ENCODE measurements at regions not wholly inside any gene's neighbourhood (a gene's known extent, or its start where the extent isn't known, plus 50 kb on each side); places are given as distances from the start of the nearest gene placed in this dataset.
"Not testable (repeated sequence)": the region's sequence is repeated elsewhere in the genome, so short reads cannot be mapped to it uniquely, and the experiment has no call there.

DNA sequence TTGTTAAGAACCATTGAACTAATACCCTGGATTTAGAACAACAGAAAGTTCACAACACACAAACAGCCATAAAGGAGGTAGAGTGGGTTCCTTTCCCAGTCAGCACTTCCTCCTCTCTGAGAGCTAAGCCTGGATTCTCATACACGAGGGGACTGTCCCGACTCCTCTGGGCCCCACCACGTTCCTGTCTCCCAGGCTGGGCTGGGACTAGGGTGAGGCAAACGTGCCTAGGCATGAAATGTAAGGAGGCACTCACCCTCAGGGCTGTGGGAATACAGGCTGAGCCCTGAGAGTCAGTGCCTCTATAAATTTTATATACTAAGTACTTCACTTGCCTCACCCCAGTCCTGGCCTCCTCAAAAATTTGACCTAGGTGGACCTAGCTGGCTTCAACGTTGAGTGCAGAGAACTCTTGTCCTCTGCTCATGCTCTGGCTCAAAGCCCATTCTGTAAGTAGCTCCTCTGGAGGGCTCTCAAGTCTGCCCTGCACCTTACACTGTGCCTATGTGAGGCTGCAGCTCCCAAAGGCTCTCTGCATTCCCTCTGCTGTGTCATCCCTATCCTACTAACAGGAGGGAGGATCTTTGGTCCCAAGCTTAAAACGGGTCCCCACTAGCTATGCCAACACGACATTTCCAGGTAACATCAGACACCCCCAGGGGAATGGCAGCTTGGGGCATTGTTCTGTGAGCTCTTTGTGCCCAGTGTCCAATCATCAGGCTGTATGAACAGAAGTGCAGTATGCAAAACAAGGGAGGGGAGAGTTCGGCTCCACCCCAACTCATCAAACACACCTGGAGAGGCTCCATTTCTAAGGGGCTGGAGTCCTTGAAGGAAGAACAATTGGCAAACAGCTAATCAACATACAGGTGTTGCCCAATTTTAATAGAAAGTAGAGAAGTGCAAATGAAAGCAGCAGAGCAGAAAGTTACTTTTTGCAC, 233.2 kb downstream of the RPLP1 start:
- no peak for DNase-seq

DNA sequence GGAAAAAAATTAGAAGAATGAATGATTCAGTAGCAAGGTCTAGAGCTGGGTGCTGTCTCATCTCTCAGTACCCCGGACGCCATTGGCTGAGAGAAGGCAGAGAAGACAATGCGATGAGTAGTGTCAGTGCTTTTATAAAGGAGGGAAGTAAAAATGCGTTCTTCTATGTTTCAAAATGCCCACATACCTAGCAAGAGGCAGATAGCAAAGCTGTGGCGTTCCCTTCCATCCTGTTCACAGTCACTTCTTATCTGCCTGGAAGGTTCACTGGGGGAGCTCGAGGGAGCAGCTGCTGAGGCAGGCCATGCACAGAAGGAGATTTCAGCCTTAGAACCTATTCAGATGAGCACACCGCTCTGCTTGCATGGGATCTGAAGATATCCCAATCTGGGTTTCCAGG, 234.0 kb downstream of the RPLP1 start:
- DNase-seq, result no peak

DNA sequence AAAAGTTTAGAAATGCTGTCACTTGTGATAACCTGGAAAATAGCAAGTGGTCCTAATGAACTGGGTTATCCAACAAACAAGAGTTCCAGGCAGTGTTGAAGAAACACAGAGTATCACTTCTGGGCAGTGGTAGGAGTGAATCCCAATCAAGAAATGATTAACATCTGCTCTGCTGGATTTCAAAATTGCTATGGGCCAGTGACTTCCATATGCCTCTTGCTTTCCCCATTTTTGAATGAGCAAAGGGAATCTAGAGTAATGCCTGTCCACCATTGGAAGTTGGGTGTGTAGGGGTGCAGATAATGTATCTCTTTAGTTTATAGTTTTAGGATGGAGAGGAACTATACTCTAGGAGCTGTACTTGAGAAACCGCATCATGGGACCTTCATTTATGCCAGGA, 236.5 kb downstream of the RPLP1 start:
- DNase-seq, result no peak

DNA sequence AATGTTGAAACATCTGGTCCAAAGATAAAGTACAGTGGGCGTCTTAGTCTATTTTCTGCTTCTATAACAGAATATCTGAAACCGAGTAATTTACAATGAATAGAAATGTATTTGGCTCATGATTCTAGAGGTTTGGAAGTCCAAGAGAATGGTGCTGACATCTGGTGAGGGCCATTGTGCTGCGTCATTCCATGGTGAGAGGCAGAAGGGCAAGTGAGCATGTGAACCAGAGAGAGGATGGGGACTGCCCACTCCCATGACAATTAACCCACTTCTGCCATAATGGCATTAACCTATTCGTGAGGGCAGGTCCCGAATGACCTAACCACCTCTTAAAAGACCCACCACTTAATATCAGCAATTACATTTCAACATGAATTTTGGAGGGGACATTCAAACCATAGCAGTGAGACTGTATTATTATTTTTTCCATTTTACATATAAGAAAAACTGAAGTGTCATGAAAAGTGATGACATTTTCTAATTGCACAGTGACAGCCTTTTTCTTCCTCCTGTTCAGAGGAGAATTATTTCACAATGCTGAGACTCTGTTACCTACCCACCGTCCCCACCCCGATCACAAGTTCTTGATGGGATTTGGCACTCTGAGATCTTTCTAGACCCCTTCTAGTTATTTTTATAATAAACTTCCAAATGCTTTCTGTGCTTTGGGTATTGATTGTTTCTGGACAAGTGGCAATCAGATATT, 238.8 kb downstream of the RPLP1 start:
- no peak for DNase-seq

DNA sequence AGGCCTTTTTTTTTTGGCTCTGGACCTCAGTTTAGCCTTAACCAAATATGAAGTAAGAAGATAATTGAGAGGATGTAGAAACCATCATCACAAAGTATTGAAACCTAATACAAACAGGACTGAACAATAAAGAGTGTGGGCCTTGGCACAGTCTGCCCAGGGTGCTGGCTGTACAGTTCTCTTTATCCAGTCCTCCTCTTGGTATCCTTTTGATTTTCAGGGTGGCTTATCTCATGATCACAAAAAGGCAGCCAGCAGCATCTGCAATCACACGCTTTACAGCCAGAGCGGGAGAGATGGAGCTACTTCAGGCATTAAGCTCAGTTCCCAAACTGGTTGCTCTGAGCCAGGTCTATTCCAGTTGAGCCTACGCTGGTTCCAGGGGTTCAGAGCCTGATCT, 239.7 kb downstream of the RPLP1 start:
- no peak for DNase-seq

DNA sequence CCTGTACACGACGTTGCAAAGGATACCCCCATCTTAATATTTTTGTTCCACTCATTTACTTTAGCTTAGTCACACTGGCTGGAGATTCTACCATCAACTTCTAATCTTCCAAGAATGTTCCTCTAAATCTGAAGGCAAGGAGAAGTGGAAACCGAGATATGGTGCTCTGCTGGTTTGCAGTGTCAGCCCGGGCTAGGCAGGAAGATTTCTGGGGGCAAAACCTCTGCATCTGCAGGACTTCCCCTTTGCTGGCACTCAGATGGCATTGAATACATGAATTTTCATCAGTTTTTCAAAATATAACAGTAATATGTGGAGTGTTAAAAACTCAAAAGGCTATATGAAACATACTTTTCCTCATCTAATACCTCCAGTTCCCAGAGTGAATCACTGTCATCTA, 240.4 kb downstream of the RPLP1 start:
- DNase-seq, result no peak

DNA sequence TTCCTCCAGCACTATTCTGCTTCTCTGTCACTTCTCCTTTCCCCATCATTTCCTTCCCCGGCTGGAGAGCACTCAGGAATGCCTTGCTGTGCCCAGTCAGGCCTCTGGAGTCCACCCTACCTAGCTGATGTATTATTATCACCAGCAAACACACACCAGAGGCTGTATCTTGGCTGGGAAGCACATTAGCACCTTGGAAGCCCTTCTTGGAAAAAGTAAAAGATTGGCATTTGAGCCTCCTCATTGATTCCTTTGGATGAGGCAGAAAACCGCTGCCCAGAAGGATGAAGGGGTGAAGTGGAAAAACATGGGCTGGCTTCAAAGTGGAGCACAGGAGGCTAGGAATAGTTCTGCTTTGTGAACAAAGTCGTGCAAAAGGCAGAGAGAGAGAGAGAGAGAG, 244.3 kb downstream of the RPLP1 start:
- no peak for DNase-seq

DNA sequence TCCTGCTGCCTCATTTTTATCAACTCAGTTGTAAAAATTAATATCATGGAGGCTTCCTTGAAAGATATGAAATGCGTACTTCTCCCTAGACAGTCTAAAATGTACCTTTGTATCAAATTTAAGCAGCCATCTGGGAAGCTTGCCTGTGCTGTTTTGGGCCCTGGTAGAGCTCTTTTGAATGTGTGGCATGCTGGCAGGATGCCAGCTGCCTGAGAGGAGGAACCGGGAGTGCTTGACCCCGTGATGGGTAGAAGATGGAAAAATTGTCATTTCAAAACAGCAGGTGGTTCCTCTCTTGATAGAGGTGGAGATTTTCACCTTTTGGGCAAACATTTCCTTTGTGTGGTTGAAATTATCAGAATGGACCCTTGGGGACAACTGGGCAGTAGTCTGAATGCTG, 245.3 kb downstream of the RPLP1 start:
- no peak for DNase-seq

DNA sequence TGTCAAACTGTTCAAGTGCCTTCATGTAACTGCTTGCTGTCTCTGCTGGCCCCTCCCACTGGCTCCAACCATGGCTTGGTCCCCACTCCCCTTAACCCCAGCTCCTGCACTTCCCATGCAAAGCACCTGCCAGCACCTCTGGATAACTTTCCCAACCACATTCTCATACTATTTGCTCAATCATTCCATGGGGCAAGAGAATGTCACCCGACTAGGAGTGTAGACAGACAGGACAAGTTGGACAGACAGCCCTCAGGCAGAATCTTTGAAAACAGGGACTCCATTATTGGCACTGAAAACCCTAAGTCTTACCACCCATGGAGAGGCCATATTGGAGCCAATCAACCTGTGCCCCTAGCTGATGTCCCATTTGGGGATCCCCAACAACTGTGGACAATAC, 246.5 kb downstream of the RPLP1 start:
- DNase-seq, result no peak

DNA sequence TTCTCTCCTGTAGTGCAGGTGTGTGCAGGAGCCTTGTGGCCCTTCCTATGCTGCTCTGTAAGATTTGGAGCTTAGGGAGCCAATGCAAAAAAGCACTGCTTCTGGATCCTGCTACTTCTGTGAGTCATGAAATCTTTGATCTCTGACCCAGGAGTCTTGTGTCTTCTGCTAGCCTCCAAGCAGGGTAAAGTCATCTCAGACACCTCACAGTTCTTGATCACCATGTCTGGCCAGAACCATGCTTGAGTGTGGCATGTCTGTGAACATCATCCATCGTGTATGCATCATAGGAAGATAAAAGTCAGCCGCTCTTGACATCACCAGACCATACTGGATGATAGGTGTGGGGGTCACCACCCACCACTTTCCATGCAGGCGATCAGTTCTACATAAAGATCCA, 247.8 kb downstream of the RPLP1 start:
- DNase-seq, result no peak

DNA sequence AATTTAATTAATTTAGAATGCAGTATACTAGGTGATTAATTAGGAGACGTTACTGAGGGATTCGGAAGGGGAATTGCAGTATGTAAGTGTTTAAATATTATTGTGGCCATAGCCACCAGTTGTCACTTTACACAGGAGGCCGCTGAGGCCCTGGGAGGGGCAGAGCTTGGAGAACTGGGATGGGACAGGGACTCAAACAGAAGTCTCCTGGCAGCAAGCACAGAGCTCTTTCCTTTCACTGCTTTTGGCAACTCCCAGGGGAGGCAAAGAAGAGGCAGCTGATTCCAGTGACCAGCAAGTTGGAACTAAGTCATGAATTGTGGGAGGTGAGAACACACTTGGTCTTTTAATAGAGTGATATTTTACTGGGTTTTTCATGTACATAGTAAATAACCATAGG, 248.6 kb downstream of the RPLP1 start:
- DNase-seq, result no peak

DNA sequence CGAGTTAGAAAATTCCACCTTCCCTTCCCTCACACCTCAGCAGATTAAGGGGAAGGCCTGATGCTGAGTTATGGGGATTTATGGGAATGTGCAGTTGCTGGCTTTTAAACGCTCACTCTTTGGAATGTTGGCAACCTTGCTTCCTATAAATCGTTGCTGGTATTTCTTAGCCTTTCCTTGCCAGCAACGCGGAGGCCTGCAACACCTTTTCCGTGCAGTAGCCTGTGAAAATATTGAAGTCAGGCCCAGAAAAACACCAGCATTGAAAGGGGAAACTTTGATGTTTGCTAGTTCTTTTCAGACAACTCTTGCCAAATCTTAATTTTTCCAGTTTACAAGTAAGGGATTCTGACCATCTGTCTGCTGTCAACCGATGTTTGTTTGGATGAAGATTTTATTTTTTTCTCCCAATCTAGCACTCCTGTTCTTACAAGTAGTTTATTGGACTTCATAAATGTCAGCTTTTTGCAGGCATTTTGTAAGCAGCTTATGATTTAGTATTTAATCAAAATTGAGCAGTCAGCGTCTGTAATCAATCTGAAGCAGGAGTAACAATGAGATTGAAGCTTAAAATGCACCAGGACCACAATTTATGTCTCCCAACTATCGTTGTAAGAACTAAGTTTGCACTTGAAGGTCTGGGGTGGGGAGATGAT, 251.0 kb downstream of the RPLP1 start:
- no peak for DNase-seq

DNA sequence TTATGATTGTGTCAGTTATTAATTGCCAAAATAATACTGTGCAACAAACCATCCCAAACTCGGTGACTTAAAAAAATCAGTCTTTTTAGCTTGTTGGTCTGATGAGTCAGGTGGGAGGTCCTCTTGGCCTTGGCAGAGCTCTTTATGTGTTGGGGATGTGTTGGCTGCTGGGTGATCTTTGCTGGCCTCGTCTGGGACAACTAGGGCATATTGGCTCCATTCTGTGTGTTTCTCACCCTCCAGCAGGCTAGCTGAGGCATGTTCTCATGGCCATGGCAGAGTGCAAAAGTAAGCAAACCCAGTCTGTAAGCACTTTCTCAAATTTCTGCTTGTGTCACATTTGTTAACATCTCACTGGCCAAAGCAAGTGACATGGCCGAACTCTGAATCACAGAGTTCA, 251.6 kb downstream of the RPLP1 start:
- DNase-seq, result no peak

DNA sequence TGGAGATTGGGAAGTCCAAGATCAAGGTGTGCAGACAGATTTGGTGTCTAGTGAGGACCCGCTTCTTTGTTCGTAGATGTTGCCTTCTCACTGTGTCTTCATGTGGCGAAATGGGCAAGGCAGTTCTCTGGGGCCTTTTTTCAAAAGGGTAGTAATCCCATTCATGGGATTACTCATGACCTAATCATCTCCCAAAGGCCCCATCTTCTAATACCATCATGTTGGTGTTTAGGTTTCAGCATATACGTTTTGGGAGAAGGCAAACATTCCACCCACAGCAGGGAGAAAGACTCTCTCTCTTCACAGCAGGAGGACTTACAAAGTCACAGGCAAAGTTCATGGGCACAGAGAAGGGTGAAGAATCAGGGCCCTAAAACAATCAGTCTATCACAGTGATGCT, 252.1 kb downstream of the RPLP1 start:
- no peak for DNase-seq

DNA sequence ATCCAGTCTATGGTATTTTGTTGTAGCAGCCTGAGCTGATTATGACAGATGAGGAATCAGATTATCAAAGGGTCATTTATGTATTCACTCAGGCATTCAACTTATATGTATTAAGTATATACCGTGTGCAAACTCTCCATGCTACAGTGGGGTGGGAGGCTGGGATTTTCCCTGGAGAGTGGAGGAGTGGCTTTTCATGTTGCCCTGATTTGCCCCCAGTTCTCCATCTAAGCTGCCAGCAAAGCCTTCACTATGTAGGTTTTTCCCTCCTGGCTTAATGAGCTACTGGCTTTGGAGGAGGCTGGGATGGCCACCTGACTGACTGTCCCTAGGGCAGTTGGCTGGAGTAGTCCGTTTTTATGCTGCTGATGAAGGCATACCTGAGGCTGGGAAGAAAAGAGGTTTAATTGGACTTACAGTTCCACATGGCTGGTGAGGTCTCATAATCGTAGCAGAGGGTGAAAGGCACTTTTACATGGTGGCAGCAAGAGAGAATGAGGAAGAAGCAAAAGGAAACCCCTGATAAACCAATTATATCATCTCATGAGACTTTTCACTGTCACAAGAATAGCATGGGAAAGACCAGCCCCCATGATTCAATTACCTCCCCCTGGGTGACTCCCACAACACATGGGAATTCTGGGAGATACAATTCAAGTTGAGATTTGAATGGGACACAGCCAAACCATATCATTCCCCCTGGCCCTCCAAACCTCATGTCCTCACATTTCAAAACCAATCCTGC, 253.9 kb downstream of the RPLP1 start:
- DNase-seq, result no peak

DNA sequence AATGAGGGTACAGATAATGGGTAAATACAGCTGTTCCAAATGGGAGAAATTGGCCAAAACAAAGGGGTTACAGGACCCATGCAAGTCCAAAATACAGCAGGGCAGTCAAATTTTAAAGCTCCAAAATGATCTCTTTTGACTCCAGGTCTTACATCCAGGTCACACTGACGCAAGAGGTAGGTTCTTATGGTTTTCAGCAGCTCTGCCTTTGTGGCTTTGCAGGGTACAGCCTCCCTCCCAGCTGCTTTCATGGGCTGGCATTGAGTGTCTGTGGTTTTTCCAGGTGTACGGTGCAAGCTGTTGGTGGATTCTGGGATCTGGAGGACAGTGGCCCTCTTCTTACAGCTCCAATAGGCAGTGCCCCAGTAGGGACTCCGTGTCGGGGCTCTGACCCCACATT, 254.6 kb downstream of the RPLP1 start:
- not testable (repeated sequence) for DNase-seq

DNA sequence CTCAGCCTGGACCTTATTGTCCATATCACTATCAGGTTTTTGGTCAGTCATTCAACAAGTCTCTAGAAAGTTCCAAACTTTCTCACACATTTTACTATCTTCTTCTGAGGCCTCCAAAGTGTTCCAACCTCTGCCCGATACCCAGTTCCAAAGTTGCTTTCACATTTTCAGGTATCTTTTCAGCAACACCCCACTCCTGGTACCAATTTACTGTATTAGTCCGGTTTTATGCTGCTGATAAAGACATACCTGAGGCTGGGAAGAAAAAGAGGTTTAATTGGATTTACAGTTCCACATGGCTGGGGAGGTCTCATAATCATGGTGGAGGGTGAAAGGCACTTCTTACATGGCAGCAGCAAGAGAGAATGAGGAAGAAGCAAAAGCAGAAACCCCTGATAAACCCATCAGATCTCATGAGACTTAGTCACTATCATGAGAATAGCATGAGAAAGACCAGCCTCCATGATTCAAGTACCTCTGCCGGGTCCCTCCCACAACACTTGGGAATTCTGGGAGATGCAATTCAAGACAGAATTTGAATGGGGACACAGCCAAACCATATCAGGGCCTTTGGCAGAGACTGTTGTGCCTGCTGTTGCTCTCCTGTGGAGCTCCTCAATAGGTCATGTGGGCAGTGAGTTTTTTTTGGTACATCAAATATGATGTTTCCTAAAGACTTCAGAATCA, 256.0 kb downstream of the RPLP1 start:
- not testable (repeated sequence) for DNase-seq

DNA sequence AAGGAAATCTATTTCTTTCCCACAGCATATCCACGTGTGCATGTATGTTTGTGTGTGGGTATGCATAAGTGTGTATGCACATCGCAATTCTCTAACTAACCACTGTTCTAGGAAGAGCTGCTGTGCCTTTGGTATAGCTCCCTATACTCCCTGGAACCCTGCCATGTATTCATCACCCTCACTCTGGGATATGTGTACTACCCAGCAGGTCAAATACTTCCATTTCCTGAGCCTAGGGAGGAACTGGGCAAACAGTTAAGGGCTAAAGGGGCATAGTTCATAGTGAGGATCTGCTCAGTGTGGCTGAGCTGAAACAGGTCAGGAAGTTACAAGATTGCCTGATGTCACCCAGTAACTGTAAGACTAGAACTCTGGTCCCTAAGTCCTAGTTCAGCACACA, 260.4 kb downstream of the RPLP1 start:
- no peak for DNase-seq

DNA sequence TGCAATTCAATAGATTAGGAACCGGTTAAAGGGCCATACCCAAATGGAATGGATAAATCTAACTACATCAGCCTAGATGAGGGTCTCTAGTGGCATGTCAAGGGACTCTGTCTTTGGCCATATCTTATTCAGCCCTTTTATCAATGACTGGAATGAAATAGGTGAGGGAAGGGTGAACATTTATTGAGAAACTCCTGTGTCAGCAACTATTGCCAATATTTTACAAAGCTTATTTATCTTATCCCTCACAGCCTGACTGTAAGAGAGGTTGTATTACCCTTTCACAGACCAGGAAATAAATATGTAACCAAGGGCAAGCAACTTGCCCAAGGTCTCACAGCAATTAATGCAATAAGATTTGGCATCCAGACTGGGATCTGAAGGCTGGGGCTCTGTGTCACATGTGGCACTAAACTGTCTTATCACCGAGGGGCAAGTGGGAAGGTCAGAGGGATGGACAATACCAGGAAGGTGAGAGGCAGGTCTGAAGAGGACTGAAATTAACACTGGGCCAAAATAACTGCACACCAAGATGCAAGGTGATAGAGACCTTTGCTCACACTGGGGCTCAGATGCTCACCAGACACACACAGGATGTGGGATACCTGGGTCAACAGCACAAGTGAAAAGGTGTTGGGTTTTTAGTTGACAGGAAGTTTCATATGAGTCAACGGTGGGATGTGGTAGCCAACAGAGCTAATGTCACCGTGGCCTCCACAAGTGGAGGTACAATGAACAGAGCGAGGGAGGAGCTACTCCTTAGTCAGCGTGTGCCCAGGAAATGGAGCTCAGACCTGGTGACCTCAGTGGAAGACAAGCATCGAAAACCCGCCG, 261.3 kb downstream of the RPLP1 start:
- DNase-seq, result peak; percentile 23 to 95 (median 54)

DNA sequence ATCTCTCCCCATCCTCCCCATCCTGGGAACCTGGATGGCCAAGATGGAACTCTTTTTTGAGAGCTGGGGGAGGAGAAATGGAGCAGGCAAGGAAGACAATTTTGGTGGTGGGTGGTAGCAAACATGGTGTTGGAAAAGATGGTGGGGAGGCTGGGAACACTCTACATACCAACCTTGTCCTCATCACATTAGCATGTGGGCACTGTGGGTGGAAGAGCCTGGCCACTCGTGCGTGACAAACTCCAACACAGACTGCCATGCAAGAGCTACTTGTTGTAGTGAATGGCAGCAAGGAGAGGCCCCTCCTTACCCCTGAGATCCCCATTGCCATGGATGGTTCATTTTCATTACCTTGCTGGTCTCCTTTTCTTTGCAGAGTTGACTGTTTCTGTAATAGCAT, 262.6 kb downstream of the RPLP1 start:
- no peak for DNase-seq

DNA sequence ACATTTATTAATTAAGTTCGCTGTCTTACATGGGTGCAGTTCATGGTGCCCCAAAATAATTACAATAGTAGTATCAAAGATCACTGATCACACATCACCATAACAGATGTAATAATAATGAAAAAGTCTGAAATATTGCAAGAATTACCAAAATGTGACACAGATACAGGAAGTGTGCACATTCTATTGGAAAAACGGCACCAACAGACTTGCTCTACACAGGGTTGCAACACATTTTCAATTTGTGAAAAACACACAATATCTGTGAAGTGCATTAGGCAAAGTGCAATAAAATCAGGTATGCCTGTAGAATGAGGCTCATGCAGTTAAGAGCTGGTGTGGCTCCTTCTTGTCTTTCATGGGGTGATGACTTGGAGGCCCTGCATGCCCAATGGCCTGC, 265.8 kb downstream of the RPLP1 start:
- no peak for DNase-seq

All from T-helper 1 cell (primary cell).